ENCODE measurements at regions not wholly inside any gene's neighbourhood (a gene's known extent, or its start where the extent isn't known, plus 50 kb on each side); places are given as distances from the start of the nearest gene placed in this dataset.

DNA sequence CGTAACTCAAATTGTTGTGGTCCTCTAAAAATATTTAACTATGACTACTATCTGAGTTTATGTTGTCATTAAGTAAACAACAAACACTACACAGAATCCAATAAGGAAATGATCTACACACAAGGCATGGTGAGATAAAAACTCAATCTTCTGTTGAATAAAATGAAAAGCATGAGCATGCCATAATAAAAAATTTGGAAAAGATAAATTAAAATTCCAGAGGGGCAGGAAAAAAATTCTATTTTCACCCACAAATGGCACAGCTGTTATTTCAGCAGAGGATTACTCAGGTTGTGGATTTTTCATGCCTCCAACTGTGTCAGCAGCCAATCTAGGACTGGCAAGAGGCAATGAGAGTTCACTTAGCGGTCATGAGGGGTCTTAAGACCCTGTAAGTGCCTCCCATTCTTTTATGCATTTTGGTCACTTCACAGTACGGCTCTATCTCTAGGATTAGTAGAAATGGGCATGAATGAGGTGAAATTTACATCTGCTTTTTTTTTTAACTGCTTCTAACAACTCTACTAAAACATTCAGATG lies 639.8 kb upstream of the DIPK2B start (continued):
- TF ChIP-seq, protein P1, sequence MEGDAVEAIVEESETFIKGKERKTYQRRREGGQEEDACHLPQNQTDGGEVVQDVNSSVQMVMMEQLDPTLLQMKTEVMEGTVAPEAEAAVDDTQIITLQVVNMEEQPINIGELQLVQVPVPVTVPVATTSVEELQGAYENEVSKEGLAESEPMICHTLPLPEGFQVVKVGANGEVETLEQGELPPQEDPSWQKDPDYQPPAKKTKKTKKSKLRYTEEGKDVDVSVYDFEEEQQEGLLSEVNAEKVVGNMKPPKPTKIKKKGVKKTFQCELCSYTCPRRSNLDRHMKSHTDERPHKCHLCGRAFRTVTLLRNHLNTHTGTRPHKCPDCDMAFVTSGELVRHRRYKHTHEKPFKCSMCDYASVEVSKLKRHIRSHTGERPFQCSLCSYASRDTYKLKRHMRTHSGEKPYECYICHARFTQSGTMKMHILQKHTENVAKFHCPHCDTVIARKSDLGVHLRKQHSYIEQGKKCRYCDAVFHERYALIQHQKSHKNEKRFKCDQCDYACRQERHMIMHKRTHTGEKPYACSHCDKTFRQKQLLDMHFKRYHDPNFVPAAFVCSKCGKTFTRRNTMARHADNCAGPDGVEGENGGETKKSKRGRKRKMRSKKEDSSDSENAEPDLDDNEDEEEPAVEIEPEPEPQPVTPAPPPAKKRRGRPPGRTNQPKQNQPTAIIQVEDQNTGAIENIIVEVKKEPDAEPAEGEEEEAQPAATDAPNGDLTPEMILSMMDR (tag by site-specific recombination; IDR thresholded peaks at IDR 0.05) = no peak
- TF ChIP-seq GLI4 (tag by site-specific recombination; IDR thresholded peaks at IDR 0.05) (no peak), EGR2 (tag by site-specific recombination; IDR thresholded peaks at IDR 0.05; ENCODE audit: low read depth) (no peak), ZNF155 (tag by site-specific recombination; IDR thresholded peaks at IDR 0.05) (no peak), ZNF266 (tag by site-specific recombination; IDR thresholded peaks at IDR 0.05; ENCODE audit: low read depth) (no peak), ZNF610 (tag by site-specific recombination; IDR thresholded peaks at IDR 0.05; ENCODE audit: borderline replicate concordance) (no peak)
- TF ChIP-seq, protein P2, sequence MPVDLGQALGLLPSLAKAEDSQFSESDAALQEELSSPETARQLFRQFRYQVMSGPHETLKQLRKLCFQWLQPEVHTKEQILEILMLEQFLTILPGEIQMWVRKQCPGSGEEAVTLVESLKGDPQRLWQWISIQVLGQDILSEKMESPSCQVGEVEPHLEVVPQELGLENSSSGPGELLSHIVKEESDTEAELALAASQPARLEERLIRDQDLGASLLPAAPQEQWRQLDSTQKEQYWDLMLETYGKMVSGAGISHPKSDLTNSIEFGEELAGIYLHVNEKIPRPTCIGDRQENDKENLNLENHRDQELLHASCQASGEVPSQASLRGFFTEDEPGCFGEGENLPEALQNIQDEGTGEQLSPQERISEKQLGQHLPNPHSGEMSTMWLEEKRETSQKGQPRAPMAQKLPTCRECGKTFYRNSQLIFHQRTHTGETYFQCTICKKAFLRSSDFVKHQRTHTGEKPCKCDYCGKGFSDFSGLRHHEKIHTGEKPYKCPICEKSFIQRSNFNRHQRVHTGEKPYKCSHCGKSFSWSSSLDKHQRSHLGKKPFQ (tag by site-specific recombination; IDR thresholded peaks at IDR 0.05) = no peak

DNA sequence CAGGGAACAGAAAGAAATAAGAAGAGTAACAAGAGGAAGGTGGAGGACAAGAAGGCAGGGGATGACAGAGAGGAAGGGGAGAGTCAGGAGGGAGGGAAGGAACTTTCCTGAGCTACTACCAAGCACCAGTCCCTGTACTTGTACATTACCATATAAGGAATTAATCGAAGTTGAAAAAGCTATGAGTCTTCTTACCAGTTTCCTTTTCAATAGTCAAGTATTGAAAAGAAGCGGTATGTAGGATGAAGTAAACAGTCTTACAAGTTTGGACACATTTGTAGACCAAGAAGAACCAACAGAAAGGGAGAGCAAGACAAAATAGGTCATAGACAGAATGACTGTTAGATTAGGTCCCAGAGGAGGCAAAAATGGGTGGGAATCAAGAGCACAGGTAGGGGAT lies 629.7 kb upstream of the DIPK2B start:
- no peak for TF ChIP-seq MEIS1 (CRISPR knock-in tag; IDR thresholded peaks at IDR 0.05; ENCODE audit: borderline replicate concordance)
- no peak for TF ChIP-seq ZNF837 (tag by site-specific recombination; IDR thresholded peaks at IDR 0.05)
- TF ChIP-seq, protein P3, sequence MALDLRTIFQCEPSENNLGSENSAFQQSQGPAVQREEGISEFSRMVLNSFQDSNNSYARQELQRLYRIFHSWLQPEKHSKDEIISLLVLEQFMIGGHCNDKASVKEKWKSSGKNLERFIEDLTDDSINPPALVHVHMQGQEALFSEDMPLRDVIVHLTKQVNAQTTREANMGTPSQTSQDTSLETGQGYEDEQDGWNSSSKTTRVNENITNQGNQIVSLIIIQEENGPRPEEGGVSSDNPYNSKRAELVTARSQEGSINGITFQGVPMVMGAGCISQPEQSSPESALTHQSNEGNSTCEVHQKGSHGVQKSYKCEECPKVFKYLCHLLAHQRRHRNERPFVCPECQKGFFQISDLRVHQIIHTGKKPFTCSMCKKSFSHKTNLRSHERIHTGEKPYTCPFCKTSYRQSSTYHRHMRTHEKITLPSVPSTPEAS (tag by site-specific recombination; IDR thresholded peaks at IDR 0.05) = no peak
- TF ChIP-seq ZNF560 (tag by site-specific recombination; IDR thresholded peaks at IDR 0.05; ENCODE audit: borderline replicate concordance) = no peak
- TF ChIP-seq ZNF530 (tag by site-specific recombination; IDR thresholded peaks at IDR 0.05; ENCODE audit: low read depth) = no peak
- TF ChIP-seq SCRT2 (tag by site-specific recombination; IDR thresholded peaks at IDR 0.05) = no peak
- TF ChIP-seq, protein P4, sequence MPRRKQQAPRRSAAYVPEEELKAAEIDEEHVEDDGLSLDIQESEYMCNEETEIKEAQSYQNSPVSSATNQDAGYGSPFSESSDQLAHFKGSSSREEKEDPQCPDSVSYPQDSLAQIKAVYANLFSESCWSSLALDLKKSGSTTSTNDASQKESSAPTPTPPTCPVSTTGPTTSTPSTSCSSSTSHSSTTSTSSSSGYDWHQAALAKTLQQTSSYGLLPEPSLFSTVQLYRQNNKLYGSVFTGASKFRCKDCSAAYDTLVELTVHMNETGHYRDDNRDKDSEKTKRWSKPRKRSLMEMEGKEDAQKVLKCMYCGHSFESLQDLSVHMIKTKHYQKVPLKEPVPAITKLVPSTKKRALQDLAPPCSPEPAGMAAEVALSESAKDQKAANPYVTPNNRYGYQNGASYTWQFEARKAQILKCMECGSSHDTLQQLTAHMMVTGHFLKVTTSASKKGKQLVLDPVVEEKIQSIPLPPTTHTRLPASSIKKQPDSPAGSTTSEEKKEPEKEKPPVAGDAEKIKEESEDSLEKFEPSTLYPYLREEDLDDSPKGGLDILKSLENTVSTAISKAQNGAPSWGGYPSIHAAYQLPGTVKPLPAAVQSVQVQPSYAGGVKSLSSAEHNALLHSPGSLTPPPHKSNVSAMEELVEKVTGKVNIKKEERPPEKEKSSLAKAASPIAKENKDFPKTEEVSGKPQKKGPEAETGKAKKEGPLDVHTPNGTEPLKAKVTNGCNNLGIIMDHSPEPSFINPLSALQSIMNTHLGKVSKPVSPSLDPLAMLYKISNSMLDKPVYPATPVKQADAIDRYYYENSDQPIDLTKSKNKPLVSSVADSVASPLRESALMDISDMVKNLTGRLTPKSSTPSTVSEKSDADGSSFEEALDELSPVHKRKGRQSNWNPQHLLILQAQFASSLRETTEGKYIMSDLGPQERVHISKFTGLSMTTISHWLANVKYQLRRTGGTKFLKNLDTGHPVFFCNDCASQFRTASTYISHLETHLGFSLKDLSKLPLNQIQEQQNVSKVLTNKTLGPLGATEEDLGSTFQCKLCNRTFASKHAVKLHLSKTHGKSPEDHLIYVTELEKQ (tag by site-specific recombination; IDR thresholded peaks at IDR 0.05; ENCODE audit: borderline replicate concordance) = no peak
- no peak for TF ChIP-seq ZNF274 (IDR thresholded peaks at IDR 0.05; ENCODE audit: low read length)
- no peak for TF ChIP-seq ZNF274 (tag by site-specific recombination; IDR thresholded peaks at IDR 0.05; ENCODE audit: borderline replicate concordance)
- no peak for TF ChIP-seq ZNF2 (tag by site-specific recombination; IDR thresholded peaks at IDR 0.05)
- TF ChIP-seq, protein P5, sequence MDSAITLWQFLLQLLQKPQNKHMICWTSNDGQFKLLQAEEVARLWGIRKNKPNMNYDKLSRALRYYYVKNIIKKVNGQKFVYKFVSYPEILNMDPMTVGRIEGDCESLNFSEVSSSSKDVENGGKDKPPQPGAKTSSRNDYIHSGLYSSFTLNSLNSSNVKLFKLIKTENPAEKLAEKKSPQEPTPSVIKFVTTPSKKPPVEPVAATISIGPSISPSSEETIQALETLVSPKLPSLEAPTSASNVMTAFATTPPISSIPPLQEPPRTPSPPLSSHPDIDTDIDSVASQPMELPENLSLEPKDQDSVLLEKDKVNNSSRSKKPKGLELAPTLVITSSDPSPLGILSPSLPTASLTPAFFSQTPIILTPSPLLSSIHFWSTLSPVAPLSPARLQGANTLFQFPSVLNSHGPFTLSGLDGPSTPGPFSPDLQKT (IDR thresholded peaks at IDR 0.05; ENCODE audit: borderline replicate concordance, low read depth, low read length) = no peak
- TF ChIP-seq, protein P6, sequence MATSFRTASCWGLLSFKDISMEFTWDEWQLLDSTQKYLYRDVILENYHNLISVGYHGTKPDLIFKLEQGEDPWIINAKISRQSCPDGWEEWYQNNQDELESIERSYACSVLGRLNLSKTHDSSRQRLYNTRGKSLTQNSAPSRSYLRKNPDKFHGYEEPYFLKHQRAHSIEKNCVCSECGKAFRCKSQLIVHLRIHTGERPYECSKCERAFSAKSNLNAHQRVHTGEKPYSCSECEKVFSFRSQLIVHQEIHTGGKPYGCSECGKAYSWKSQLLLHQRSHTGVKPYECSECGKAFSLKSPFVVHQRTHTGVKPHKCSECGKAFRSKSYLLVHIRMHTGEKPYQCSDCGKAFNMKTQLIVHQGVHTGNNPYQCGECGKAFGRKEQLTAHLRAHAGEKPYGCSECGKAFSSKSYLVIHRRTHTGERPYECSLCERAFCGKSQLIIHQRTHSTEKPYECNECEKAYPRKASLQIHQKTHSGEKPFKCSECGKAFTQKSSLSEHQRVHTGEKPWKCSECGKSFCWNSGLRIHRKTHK (tag by site-specific recombination; IDR thresholded peaks at IDR 0.05) = no peak
- Histone ChIP-seq H3K36me3 (ENCODE audit: control insufficient read depth in 2 of 2, insufficient read depth in 1 of 2, low read length in 2 of 2) (no peaks in the 10 kb centered on the region), H3K27ac (ENCODE audit: extremely low read depth, low read depth, low read length) (no peak overlapping the region), H3K4me3 (ENCODE audit: low read depth, low read length) (no peak overlapping the region), H3K9me3 (ENCODE audit: control insufficient read depth, insufficient read depth, low read depth, low read length) (no peaks in the 10 kb centered on the region), H3K4me1 (ENCODE audit: control insufficient read depth, insufficient read depth, low read length) (no peaks in the 10 kb centered on the region)
- ChIA-PET CTCF (no interaction called here), POLR2A (no interaction called here)

Measured in HEK293 (cell line).